Activated CD4-positive, alpha-beta T cell treated with anti-CD3 and anti-CD28 coated beads, Interleukin-10, Interleukin-2, amounts not matched to agents 100 ng/mL and 50 ng/mL, durations not matched to agents 16 hours and 8 hours (primary cell): ENCODE measurements at regions not wholly inside any gene's neighbourhood (a gene's known extent, or its start where the extent isn't known, plus 50 kb on each side); places are given as distances from the start of the nearest gene placed in this dataset.
"Not testable (repeated sequence)": the region's sequence is repeated elsewhere in the genome, so short reads cannot be mapped to it uniquely, and the experiment has no call there.

Experiments
- DNase-seq: peaks from one replicate; pipeline ENCODE4 v3.0.0-alpha.2; 2020

- no peak for DNase-seq
These were observed 197.0 kb downstream of the TAF11L14 start for GRCh38 chr5:17831279-17831678.

- no peak for DNase-seq
These were observed 198.9 kb downstream of the TAF11L14 start for GRCh38 chr5:17832949-17833745.

- no peak for DNase-seq
These were observed 203.5 kb downstream of the TAF11L14 start for GRCh38 chr5:17837757-17838156.

- no peak for DNase-seq
These were observed 204.2 kb downstream of the TAF11L14 start for GRCh38 chr5:17838469-17838868.

- DNase-seq: no peak
These were observed 205.6 kb downstream of the TAF11L14 start for GRCh38 chr5:17839848-17840247.

- no peak for DNase-seq
These were observed 212.2 kb downstream of the TAF11L14 start for GRCh38 chr5:17846496-17846895.

- no peak for DNase-seq
These were observed 213.0 kb downstream of the TAF11L14 start for GRCh38 chr5:17847286-17847685.

- no peak for DNase-seq
These were observed 217.9 kb downstream of the TAF11L14 start for GRCh38 chr5:17852111-17852510.

- DNase-seq: no peak
These were observed 218.5 kb downstream of the TAF11L14 start for GRCh38 chr5:17852740-17853139.

- DNase-seq: no peak
These were observed 220.6 kb downstream of the TAF11L14 start for GRCh38 chr5:17854901-17855300.

- DNase-seq: no peak
These were observed 226.5 kb downstream of the TAF11L14 start for GRCh38 chr5:17860660-17861315.

- DNase-seq: not testable (repeated sequence)
These were observed 230.6 kb downstream of the TAF11L14 start for GRCh38 chr5:17864903-17865302.

GRCh38 chr5:17865966-17866365 lies 231.7 kb downstream of the TAF11L14 start:
- not testable (repeated sequence) for DNase-seq

GRCh38 chr5:17872204-17872603 lies 237.9 kb downstream of the TAF11L14 start:
- DNase-seq: no peak

- DNase-seq: no peak
These were observed 244.3 kb downstream of the TAF11L14 start for GRCh38 chr5:17878541-17878940.

GRCh38 chr5:17879276-17879675 lies 245.0 kb downstream of the TAF11L14 start:
- DNase-seq: no peak

GRCh38 chr5:17880869-17881268 lies 246.6 kb downstream of the TAF11L14 start:
- DNase-seq: no peak

GRCh38 chr5:17882760-17883488 lies 248.7 kb downstream of the TAF11L14 start:
- no peak for DNase-seq

GRCh38 chr5:17888155-17888554 lies 253.9 kb downstream of the TAF11L14 start:
- DNase-seq: no peak

- DNase-seq: no peak
These were observed 256.2 kb downstream of the TAF11L14 start for GRCh38 chr5:17890501-17890900.

- no peak for DNase-seq
These were observed 257.6 kb downstream of the TAF11L14 start for GRCh38 chr5:17891881-17892280.

GRCh38 chr5:17893026-17893635 lies 258.9 kb downstream of the TAF11L14 start:
- no peak for DNase-seq

- DNase-seq: no peak
These were observed 261.2 kb downstream of the TAF11L14 start for GRCh38 chr5:17895288-17896033.
